HG03108 (cell line): ENCODE measurements at regions not wholly inside any gene's neighbourhood (a gene's known extent, or its start where the extent isn't known, plus 50 kb on each side); places are given as distances from the start of the nearest gene placed in this dataset.
"Not testable (repeated sequence)": the region's sequence is repeated elsewhere in the genome, so short reads cannot be mapped to it uniquely, and the experiment has no call there.

Source experiments
- ATAC-seq: cut with Tn5 transposase; IDR thresholded peaks from one replicate; pipeline ENCODE4 v1.9.1; 2021; ENCODE audit warnings: moderate library complexity; ENCODE audit not compliant: unreplicated experiment

DNA sequence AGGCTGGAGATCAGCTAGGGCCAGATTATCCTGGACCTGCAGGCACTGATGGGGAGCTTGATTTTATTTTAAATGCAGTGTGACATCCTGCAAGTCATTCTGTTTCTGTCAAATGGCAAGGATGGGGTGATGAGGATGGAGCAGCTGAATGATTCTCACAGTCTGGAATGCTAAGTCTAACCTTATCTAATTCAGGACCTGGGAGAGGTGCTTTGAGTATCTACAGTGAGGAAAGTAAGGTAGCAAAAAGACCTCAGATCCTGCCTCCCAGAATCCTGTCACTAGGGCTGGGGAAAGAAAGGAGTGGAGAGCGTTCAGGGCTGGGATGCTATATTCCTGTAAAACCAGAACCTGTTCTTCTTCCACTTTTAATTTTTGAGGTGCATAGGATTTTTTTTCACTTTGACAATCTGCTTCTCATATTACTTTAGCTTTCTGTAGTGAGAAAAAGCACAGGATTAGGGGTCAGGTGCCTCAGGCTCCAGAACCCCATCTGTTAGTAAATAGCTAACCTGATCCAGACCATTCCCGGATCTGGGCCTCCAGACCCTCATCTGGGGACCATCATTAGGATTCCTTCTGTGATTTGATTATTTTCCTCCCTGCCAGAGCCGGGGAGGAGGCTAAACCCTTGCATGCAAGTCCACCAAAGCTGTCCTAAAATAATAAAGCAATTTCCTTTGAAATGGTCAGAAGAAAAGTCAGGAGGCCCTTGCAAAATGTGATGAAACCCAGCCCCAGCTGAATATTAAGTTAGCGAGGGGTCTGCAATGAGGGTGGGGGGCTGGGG, 54.7 kb downstream of the ASCL1 start:
- no peak for ATAC-seq

DNA sequence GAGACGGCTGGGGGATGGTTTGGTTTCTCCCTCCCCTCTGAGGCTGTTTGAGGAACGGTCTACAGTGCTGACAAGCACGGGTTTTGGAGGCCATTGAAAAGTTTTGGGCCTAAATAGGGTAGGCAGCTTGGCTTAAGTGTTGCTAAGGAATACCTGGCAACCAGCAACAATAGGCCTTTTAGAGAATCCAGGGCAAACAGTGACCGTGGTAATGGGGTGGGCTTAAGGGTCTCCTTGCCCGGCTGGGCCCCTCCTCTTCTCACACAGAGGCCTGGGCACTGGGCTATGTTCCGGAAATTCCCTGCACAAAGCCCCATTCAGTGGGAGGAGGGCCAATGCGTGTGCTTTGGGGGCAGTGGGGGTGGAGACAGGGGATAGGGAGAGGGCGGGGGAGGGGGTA, 55.4 kb downstream of the ASCL1 start:
- no peak for ATAC-seq

DNA sequence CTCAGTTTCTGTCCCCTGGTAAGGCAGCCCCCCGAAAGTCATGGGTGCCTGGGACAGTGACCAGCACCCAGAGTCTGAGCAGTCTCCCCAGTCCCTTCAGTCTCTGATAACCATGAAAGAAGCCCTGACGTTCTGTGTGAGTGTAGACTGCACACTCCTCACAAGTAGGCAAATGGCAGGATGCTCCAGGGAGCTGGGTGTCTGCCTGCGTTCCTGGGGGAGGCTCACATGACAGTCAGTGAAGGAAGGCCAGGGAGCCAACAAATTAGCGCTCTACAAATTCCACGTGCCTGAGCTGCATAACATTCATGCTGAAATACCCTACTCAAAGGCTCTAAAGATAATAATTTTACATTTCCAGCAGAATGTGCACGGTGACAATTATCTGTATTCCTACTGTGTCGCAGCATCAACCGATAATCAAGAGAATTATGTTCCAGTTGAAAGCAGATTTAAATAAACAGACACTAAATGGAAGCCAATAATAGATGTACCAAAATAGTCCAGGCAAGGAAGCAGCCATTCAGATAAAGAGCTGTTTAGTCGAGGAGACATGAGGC, 56.3 kb downstream of the ASCL1 start:
- ATAC-seq: no peak

DNA sequence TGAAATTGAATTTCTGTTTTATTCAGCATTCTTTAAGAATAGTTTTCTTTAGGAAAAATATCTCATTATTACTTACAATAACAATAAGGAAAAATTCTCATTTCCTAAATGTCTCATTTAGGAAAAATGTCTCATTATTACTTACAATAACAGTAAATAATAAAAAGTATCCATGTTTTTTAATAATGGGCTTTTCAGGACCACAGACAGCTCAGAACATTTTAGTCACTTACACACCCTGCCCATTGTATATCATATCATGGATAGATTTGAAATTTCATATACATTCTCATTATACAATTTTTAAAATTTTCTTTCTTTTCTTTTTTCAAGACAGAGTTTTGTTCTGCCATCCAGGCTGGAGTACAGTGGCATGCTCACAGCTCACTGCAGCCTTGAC, 58.9 kb downstream of the ASCL1 start:
- no peak for ATAC-seq

DNA sequence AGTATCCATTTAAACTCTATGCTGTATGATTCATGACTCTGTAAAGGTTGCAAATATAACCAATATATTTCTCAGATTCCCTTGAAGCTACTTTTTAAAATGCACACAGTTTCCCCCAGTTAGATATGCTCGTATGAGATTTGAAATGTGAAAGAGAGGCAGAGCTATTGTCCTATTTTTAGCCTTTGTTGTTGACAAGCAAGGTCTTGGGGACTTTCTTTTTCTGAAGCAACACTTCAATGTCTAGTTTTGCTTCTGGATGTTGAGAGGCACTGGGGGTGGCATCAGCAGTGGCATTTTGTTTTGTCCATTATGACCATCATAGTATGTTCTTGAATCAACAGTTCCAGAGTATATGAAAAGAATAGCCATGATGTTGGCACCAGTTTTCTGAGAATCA, 63.4 kb downstream of the ASCL1 start:
- no peak for ATAC-seq

DNA sequence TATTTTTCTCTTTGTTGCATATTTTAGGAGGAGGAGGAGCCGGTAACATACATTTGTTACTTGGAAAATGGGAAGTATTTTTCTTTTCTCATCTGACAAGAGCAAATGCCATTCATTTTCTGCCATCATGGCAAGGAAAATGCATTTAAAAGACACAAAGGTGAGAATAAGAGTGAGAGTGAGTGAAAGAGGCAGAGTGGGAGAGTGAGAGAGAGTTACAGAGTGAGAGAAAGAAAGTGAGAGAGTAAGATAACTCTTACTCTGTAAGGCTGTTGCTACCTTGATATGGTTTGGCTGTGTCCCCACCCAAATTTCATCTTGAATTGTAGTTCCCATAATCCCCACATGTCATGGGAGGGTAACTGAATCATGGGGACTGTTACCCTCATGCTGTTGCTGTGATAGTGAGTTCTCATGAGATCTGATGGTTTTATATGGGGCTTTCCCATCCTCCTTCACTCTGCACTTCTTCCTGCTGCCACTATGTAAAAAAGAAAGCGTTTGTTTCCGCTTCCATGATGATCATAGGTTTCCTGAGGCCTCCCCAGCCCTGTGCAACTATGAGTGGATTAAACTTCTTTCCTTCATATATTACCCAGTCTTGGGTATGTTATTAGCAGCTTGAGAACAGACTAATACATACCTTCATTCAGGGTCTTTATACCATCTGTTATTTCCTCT, 64.2 kb downstream of the ASCL1 start:
- no peak for ATAC-seq

DNA sequence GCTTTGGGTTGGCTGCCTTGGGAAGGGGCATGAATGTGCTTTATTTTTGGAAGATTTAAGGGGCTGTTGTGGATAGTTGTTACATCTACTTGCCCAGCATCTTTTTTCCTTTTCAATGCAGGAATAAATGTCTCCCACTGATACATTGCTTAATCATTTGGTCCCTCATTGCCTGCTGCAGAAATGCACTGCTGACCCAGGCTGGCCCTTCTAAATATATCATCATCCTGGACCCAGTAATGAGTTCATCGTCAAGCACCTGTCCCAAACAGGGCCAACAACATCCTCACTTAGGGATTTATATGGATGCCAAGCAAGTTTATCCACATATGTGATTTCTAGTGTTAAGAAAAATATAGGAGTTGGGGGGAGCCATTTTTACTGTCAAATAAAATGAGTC, 67.2 kb downstream of the ASCL1 start:
- ATAC-seq: no peak

DNA sequence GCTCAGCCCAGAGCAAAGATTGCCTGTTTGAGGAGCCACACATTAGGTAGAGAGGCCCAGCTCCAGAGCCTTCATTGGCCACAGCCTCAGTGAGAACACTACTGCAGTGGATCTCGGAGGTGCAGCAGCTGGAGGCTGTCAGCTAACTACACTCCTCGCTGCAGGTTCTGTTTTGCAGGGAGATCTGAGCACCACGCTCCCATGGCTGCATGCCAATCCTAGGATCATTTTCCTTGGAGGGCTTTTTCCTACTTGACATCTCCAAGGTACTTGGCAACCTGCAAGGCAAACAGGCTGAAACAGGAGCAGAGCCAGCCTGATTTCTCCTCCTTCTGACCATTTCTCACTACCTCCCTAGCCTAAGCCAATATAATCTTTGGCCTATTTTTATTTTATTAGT, 69.2 kb downstream of the ASCL1 start:
- ATAC-seq: not testable (repeated sequence)

DNA sequence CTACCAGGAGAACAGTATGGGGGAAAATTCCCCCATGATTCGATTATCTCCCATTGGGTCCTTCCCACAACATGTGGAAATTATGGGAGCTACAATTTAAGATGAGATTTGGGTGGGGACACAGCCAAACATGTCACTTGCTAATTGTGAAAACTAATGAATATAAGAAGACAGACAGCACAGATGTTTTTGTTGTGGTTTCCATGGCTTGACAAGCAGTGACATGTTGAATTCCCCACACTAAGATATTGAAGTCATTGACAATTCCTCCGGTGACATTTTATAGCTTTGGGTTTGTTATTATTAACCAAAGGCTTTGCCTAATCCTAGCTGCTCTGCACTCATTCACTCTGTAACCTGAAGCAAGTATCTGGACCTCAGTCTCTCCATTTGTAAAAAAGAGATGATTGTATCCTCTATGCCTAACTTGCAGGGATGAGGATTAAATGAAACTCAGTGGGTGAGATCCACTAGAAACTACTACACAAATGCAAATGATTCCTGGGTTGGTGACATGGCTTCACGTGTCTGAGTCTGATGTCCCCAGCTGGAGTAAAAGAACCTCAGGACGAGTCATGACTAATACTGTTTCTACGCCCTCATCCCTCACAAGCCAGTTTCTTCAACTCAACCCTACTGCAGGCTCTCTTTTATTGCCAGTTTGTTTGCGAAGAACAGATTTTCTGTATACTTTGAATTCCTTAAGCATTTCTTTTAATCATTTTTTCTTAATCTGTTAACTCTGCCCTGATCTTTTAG, 71.6 kb downstream of the ASCL1 start:
- no peak for ATAC-seq

DNA sequence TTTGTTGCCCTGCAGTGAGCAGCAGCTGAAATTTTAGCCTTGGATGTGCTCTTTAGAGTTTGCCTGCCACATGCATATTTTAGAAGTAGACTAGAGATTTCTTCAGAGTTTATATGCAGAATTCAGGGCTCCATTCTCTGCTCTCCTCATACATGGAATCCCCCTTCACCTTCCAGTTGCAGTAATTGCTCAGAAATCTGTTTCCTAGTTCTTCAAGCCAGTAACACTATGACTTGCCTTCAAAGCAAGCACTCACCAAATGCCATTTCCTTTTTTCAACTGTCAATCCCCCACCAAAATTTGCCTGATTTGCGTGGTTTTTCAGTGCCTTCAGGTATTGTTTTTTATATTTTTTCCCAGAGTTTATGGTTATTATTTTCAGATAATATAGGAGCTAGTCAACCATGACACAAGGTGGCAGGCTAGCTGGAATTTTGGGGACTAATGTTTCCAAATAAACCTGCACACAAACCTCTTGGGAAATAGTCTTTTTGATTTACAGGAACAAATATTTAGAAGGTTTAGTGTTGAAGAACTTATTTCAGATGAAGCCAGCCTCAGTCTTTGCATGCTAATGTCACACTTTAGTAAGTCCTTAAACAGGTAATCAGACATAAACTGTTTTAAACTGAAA, 79.2 kb downstream of the ASCL1 start:
- ATAC-seq: no peak

DNA sequence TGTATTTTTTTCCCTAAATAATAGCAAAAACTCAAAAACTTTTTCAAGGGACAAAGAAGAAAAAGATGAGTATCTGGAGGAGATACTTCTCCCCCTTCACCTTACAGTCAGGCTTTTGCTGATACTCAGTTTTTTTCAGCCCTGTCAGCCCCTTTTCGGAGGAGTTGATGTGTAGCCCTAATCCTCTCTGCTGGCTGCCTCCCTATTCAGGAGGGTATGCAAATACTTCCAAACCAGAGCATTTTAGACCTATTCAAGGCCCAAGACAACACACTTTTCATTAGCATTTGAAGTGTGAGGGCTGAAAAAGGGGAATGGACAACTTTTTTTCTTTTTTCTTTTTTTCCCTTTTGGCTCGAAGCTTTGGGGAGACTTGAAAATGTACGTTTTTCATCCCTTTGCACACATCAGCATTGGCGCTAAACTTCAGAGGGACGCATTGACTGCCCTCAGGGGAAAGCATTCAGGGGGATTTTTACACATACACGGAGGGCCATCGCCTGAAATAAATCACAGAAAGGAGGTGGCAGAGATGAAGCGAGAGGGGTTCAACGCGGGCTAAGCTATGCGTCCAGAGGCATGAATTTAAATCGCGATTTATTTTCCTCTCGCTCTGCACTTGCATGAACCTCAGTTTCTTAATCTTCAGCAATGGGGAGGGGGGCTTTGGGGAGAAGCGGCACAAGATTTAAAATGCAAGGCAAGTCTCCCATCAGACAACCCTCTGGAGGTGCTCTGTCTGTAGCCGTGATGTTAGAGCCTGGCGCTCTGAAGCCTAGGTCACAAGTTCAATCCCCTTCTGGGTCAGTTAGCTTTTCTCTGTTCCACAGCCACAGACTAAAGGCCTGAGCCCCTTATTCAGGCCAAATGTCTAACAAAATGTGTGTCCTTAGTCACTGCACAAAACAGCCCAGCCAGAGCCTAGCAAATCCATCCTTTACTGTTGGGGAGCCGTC, 86.3 kb downstream of the ASCL1 start:
- ATAC-seq: no peak

DNA sequence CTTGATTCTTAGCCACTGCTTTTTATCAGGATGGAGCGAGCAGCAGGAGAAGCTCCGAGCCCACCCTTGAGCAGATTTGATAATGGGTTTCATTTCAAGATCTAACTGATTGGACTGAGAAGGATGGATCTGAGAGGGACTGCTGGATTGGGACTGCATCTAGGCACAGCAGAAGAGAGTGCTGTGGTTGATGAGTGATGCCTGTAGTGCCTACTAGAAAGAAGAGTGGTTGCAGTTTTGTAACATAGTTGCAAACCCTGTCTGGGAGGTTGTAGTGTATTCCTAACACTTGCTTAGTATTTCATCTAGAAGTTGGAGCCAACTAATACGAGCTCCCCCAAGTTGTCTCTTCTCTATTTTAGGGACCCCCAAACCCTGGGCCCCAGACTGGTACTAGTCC, 88.7 kb downstream of the ASCL1 start:
- no peak for ATAC-seq

DNA sequence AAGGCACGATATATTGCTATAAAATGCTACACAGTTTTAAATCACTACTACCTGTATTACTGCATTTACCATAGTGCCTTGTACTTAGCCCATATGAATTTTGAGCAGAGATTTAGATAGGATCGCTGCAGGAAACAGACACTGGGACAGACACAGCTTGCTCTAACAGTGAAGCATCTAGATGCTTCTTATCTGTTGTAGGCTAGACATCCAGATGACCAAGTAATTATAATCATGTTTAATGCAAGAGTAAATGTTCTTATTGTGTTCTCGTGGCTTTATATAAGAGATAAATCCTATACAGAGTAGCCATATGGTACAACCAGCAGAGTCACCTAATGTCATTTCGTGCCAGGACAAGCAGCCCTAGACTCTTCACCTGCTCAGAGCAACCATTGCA, 92.8 kb downstream of the ASCL1 start:
- no peak for ATAC-seq

DNA sequence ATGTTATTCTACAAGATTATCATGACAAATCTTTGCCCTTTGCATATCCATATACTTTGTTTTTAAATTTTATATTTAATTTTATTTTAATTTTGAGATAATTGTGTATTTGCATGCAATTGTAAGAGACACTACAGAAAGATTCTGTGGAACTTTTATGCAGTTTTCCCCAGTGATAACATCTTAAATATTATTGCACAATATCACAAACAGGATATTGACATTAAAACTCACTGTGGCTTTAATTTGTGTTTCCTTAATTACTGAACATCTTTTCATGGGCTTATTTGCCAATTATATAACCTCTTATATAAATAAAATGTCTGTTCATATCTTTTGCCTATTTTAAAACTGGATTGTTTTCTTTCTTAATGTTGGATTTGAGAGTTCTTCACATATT, 95.6 kb downstream of the ASCL1 start:
- ATAC-seq: no peak

DNA sequence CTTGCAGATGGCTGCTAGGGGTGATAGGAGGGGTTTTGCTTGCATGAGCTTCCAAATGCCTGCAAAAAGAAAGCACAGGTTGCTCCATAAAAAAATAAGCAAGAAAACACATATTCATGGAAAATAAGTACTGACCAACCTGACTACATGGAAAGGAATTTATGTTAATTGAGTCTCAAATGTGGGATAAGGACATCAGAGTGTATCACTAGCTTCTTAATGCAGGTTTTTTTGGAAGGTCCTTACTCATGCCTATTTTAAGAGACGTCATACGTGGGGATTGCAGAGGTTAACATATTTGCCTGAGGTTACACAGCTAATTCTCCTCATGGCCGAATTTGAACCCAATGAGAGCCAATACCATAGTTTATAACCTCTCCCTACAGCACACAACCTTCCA, 116.2 kb downstream of the ASCL1 start:
- no peak for ATAC-seq

DNA sequence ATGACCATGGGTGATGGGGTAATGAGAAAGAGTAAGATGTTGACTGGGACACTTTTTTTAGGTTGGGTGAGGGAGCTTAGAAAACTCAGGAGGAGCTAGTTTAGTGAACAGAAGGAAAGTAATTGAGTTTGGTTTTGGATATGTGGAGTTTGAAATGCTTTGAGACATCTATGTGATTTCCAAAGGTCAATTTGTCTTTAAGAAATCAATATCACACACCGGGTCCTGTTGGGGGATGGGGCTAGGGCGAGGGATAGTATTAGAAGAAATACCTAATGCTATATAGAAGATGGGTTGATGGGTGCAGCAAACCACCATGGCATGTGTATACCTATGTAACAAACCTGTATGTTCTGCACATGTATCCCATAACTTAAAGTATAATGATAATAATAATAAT, 118.4 kb downstream of the ASCL1 start:
- ATAC-seq: no peak

DNA sequence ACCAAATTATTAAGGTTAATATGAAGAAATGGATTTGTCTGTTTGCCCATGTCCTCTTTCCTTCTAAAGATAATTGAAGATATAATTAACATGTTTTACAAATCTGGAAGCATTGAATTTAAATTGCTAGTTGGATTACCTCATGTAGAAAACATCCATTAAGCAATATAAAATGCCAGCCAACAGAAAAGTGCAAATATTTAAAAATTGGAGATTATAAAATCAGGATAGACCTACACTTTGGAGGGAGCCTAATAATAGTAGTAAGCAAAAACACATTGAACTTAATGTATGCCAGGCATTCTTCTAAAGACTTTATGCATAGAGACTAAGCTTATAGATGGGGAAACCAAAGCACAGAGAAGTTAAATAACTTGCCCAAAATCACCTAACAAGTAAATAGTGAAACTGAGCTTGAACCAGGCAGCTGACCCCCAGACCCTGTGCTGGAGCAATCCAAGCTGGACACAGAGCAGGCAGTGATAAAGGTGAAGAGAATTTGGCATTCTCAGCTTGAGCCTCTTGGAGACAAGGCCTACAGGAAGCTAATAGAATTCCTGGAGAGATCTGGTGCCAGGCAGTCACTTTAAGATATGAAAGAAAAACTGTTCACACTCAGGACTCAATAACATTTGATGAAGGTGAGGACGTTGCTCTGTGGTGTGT, 119.8 kb downstream of the ASCL1 start:
- ATAC-seq: no peak

DNA sequence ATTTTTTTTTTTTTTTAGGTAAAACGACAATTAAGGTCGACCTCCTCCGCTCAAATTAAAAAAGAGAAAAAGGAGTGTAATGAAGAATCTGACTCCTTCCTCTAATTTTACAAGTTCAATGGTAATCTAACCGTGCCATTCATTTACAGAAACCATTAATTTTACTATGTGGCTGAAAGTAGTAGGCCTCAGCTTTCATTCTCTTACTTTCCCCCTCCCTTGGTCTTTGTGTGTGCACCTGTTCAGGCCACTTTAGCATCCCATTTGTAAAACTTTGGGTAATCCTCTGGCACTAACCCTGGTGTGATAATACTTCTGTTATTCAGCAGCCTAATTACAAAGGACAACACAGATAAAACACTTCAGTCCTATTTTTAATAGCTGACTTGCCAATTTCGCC, 128.1 kb downstream of the ASCL1 start:
- ATAC-seq: peak; percentile 66

DNA sequence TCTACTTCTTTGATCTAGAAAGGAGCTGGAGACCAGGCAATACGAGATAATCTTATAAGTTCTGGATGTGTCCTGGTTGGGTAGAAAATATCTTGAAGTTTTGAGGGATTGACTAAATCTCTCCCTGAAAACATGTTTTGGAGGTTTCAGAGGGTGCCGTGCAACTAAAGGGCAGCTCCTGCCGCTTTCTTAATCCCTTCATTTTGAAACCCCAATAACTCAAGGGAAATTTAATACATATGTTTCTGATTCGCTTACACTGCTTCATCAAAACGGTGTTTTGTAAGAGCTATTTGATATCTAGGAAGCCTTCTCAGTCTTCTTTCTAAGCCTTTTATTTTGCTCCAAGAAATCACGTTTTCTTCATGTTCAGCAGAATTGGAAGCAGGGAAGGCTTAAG, 129.0 kb downstream of the ASCL1 start:
- ATAC-seq: no peak
